GM12878 (cell line): ENCODE measurements at regions not wholly inside any gene's neighbourhood (a gene's known extent, or its start where the extent isn't known, plus 50 kb on each side); places are given as distances from the start of the nearest gene placed in this dataset.

Experiments
- ATAC-seq: fragments of 200-7000 bp; cut with Tn5 transposase; 3 replicates; pipeline ENCODE4 v1.9.1; 2020; ENCODE audit warnings: mild to moderate bottlenecking, moderate library complexity
- BruUV-seq: library from RNA; stranded (reverse); fragments of 400-500 nt; replicated peaks from 2 replicates; lab custom pipeline; 2021; lab: Mats Ljungman, UMichigan
- CTCF ChIA-PET: fragments of 300-600 bp; sonication (Branson Sonifier 250); formaldehyde crosslinking; extraction: SDS; loops from one replicate; lab custom pipeline; 2021; ENCODE audit warnings: inconsistent platforms; lab: Yijun Ruan, JAX
- POLR2A ChIA-PET: fragments of 350-600 bp; formaldehyde crosslinking; extraction: SDS; loops from one replicate; lab custom pipeline; 2021; ENCODE audit warnings: inconsistent platforms; lab: Charles Lee
- RAD21 ChIA-PET: fragments of 300-600 bp; sonication (Branson Sonifier 250); formaldehyde crosslinking; loops from one replicate; lab custom pipeline; 2023; ENCODE audit warnings: antibody characterized with exemption; ENCODE audit not compliant: unreplicated experiment; lab: Charles Lee
- SMC1A ChIA-PET: fragments of 300-600 bp; sonication (Branson Sonifier 250); formaldehyde crosslinking; loops from one replicate; lab custom pipeline; 2023; ENCODE audit not compliant: unreplicated experiment, uncharacterized antibody; lab: Charles Lee
- DNase-seq: peaks from one replicate; pipeline ENCODE4 v3.0.0-alpha.2; 2011; ENCODE audit warnings: low read depth, low spot score
- FAIRE-seq: peaks from 3 replicates; lab custom pipeline; 2011; peaks lifted over from hg19 to GRCh38; lab: Jason Lieb, UNC
- H2AFZ ChIP-seq: 2 replicates; pipeline ENCODE4 v1.6.0; 2011; ENCODE audit warnings: low read depth, low read length, control low read depth; ENCODE audit not compliant: control insufficient read depth
- H3K27ac ChIP-seq: 2 replicates; pipeline ENCODE4 v1.5.1; 2011; ENCODE audit warnings: control low read depth; ENCODE audit not compliant: control insufficient read depth, insufficient read depth
- H3K27me3 ChIP-seq, 2 experiments: replicated peaks in 1 of 2; 2 replicates each; pipeline versions ENCODE4 v1.6.0 to v1.6.1; 2011; ENCODE audit warnings: low read length in 1 of 2; ENCODE audit not compliant: control insufficient read depth in 2 of 2, insufficient read depth in 2 of 2
- H3K36me3 ChIP-seq, 2 experiments: 2 replicates each; pipeline ENCODE4 v1.5.1; 2011; ENCODE audit warnings: low read length in 1 of 2; ENCODE audit not compliant: control insufficient read depth in 2 of 2, insufficient read depth in 2 of 2
- H3K4me1 ChIP-seq: 2 replicates; pipeline ENCODE4 v1.6.1; 2011; ENCODE audit warnings: mild to moderate bottlenecking, low read length, moderate library complexity, mixed read lengths; ENCODE audit not compliant: control insufficient read depth, insufficient read depth
- H3K4me2 ChIP-seq: 2 replicates; pipeline ENCODE4 v1.6.0; 2011; ENCODE audit warnings: control low read depth; ENCODE audit not compliant: control insufficient read depth, insufficient read depth
- H3K4me3 ChIP-seq: fragments of 200-600 bp; sonication (generic); 2 replicates; pipeline ENCODE4 v1.5.1; 2016
- H3K79me2 ChIP-seq: 2 replicates; pipeline ENCODE4 v1.6.0; 2011; ENCODE audit warnings: low read length; ENCODE audit not compliant: control insufficient read depth, insufficient read depth
- H3K9ac ChIP-seq: 2 replicates; pipeline ENCODE4 v1.8.0; 2011; ENCODE audit warnings: low read length, control low read depth, mixed read lengths; ENCODE audit not compliant: control insufficient read depth, insufficient read depth
- H3K9me3 ChIP-seq: replicated peaks from 3 replicates; pipeline ENCODE4 v1.5.1; 2011; ENCODE audit warnings: mild to moderate bottlenecking, low read length; ENCODE audit not compliant: control insufficient read depth, insufficient read depth
- H4K20me1 ChIP-seq: 2 replicates; pipeline ENCODE4 v1.6.0; 2011; ENCODE audit not compliant: control insufficient read depth, insufficient read depth
- BCL3 ChIP-seq: IDR thresholded peaks from 2 replicates; pipeline ENCODE4 v1.6.1; 2011; ENCODE audit warnings: borderline replicate concordance, low read depth, mild to moderate bottlenecking, moderate library complexity, low read length; ENCODE audit not compliant: insufficient read depth, poor library complexity, severe bottlenecking
- CBX3 ChIP-seq: fragments of 200-600 bp; sonication (generic); IDR thresholded peaks from 2 replicates; pipeline ENCODE4 v1.6.1; 2016; ENCODE audit warnings: low read depth, borderline replicate concordance
- CREB1 ChIP-seq: IDR thresholded peaks from 2 replicates; pipeline ENCODE4 v1.6.1; 2012; ENCODE audit warnings: low read depth, mild to moderate bottlenecking, inconsistent platforms
- CTCF ChIP-seq, 3 experiments: IDR thresholded peaks in 2 of 3; conservative IDR thresholded peaks in 1 of 3; 2 replicates each; pipeline ENCODE4 v1.5.1; 2011; ENCODE audit warnings: low read depth in 3 of 3, low read length in 3 of 3, mild to moderate bottlenecking in 3 of 3, control low read depth in 2 of 3, moderate library complexity in 2 of 3, inconsistent platforms in 1 of 3, mixed read lengths in 1 of 3; ENCODE audit not compliant: control insufficient read depth in 2 of 3, insufficient read depth in 1 of 3; ENCODE audit errors: extremely low read depth in 1 of 3
- GABPA ChIP-seq: IDR thresholded peaks from 2 replicates; pipeline ENCODE4 v1.6.1; 2014; ENCODE audit warnings: antibody characterized with exemption, low read depth, mild to moderate bottlenecking, inconsistent platforms
- GATAD2B ChIP-seq: fragments of 450-650 bp; conservative IDR thresholded peaks from 2 replicates; pipeline ENCODE4 v1.6.1; 2017; ENCODE audit warnings: low read depth, mild to moderate bottlenecking, moderate library complexity
- IRF3 ChIP-seq: fragments of 450-650 bp; IDR thresholded peaks from 2 replicates; pipeline ENCODE4 v1.6.1; 2014; ENCODE audit warnings: mild to moderate bottlenecking
- NKRF ChIP-seq: fragments of 450-650 bp; conservative IDR thresholded peaks from 2 replicates; pipeline ENCODE4 v1.6.1; 2017; ENCODE audit warnings: mild to moderate bottlenecking, moderate library complexity
- RUNX3 ChIP-seq: IDR thresholded peaks from 2 replicates; pipeline ENCODE4 v1.6.1; 2012; ENCODE audit warnings: low read length, inconsistent platforms
- SIX5 ChIP-seq: IDR thresholded peaks from 2 replicates; pipeline ENCODE4 v1.6.1; 2011; ENCODE audit warnings: mild to moderate bottlenecking, low read depth, low read length, moderate library complexity; ENCODE audit not compliant: severe bottlenecking
- SREBF2 ChIP-seq: IDR thresholded peaks from 2 replicates; pipeline ENCODE4 v1.6.1; 2012; ENCODE audit warnings: mild to moderate bottlenecking, low read length
- STAT3 ChIP-seq: IDR thresholded peaks from 2 replicates; pipeline ENCODE4 v1.6.1; 2011; ENCODE audit warnings: low read depth, low read length, improper control_type of control experiment
- SUZ12 ChIP-seq: fragments of 200-600 bp; sonication (generic); IDR thresholded peaks from one replicate; pipeline ENCODE4 v1.6.1; 2018; ENCODE audit warnings: antibody characterized with exemption, mild to moderate bottlenecking; ENCODE audit not compliant: unreplicated experiment
- TBL1XR1 ChIP-seq: IDR thresholded peaks from 2 replicates; pipeline ENCODE4 v1.6.1; 2012; ENCODE audit warnings: low read depth, low read length, improper control_type of control experiment
- ZBTB4 ChIP-seq: fragments of 450-650 bp; formaldehyde crosslinking; IDR thresholded peaks from 2 replicates; pipeline ENCODE4 v1.4.0; 2022; ENCODE audit warnings: mild to moderate bottlenecking, moderate library complexity
- WGBS: methylation state at CpG from one replicate; pipeline ENCODE4 v1.1.6; 2016; ENCODE audit warnings: low lambda C conversion rate; ENCODE audit not compliant: insufficient replicate concordance, insufficient coverage; ENCODE audit errors: missing lambda C conversion rate; 5-methylcytosine and 5-hydroxymethylcytosine counted together
- in situ Hi-C: fragments of 300-500 bp; cut with MboI; formaldehyde crosslinking; loops from 9 replicates; pipeline ENCODE4 v1.14.3; 2018; ENCODE audit warnings: mixed read lengths
- intact Hi-C: fragments of 100-400 bp; cut with micrococcal nuclease; formaldehyde crosslinking; loops from one replicate; pipeline ENCODE4 v1.14.2; 2022; ENCODE audit not compliant: unreplicated experiment

GRCh38 chr12:46960681-46961080 lies 118.7 kb upstream of the PCED1B start (continued):
- no peak for TF ChIP-seq NKRF
- TF ChIP-seq STAT3: no peak
- TF ChIP-seq RUNX3: no peak
- TF ChIP-seq SREBF2: no peak
- no peak for TF ChIP-seq GABPA
- no peak for TF ChIP-seq CBX3
- TF ChIP-seq ZBTB4: no peak
- TF ChIP-seq, all 136 proteins: peak for 0

GRCh38 chr12:46963191-46963590 lies 116.2 kb upstream of the PCED1B start:
- Histone ChIP-seq H3K9me3 (no peaks in the 10 kb centered on the region), H3K36me3 (no peaks in the 10 kb centered on the region), H4K20me1 (no peaks in the 10 kb centered on the region), H3K27me3 (no peaks in the 10 kb centered on the region), H3K4me3 (no peak overlapping the region), H3K4me1 (no peaks in the 10 kb centered on the region), H3K9ac (no peak overlapping the region), H3K27ac (no peak overlapping the region), H2AFZ (no peak overlapping the region), H3K79me2 (no peaks in the 10 kb centered on the region), H3K4me2 (no peak overlapping the region)
- RAD21 ChIA-PET: no interaction called here
- no peak for FAIRE-seq
- intact Hi-C loops: no loop called here
- no TSS peak for BruUV-seq
- no peak for ATAC-seq
- WGBS: 83% methylated on average over 1 of the region's 1 CpG
- DNase-seq: no peak
- SMC1A ChIA-PET: no interaction called here
- POLR2A ChIA-PET: no interaction called here
- in situ Hi-C loops: no loop called here
- CTCF ChIA-PET: no interaction called here
- TF ChIP-seq SUZ12: no peak
- TF ChIP-seq IRF3: no peak
- TF ChIP-seq TBL1XR1: no peak
- TF ChIP-seq SIX5: no peak
- TF ChIP-seq GATAD2B: no peak
- TF ChIP-seq CREB1: no peak
- TF ChIP-seq CTCF (IDR thresholded peaks at IDR 0.05 in 2 of 3, conservative IDR thresholded peaks at IDR 0.05 in 1 of 3; ENCODE audit: control insufficient read depth in 2 of 3, extremely low read depth in 1 of 3, insufficient read depth in 1 of 3, low read depth in 3 of 3, low read length in 3 of 3): no peak
- no peak for TF ChIP-seq BCL3
